GM20000 (cell line): ENCODE measurements at regions not wholly inside any gene's neighbourhood (a gene's known extent, or its start where the extent isn't known, plus 50 kb on each side); places are given as distances from the start of the nearest gene placed in this dataset.

Experiments
- DNase-seq: peaks from one replicate; pipeline ENCODE4 v3.0.0; 2012; ENCODE audit warnings: low spot score
- CTCF ChIP-seq: IDR thresholded peaks from 2 replicates; pipeline ENCODE4 v1.5.1; 2012; ENCODE audit warnings: mild to moderate bottlenecking, control low read depth; ENCODE audit errors: extremely low read depth, missing control alignments

GRCh38 chrX:45306794-45307193 is 106.1 kb upstream of the DIPK2B start:
- no peak for TF ChIP-seq CTCF
- DNase-seq = no peak

DNA sequence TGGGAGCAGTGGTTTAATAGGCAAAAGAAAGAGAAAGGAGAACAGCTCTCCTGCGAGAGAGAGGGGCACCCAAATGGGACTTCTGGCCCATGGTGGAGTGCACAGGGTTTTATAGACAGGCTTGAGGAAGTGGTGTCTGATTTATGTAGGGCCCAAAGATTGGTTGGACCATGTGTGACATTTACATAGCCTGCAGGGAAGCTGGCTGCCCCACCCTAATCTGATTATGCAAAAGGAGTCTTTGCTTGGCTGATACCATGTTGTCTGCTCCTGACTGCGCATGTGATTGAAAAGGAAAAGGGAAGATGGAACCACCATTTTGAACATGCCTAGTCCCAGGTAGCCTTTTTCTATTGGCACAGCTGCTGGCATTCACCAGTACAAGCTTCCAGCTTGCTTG is 100.0 kb upstream of the DIPK2B start:
- no peak for DNase-seq

DNA sequence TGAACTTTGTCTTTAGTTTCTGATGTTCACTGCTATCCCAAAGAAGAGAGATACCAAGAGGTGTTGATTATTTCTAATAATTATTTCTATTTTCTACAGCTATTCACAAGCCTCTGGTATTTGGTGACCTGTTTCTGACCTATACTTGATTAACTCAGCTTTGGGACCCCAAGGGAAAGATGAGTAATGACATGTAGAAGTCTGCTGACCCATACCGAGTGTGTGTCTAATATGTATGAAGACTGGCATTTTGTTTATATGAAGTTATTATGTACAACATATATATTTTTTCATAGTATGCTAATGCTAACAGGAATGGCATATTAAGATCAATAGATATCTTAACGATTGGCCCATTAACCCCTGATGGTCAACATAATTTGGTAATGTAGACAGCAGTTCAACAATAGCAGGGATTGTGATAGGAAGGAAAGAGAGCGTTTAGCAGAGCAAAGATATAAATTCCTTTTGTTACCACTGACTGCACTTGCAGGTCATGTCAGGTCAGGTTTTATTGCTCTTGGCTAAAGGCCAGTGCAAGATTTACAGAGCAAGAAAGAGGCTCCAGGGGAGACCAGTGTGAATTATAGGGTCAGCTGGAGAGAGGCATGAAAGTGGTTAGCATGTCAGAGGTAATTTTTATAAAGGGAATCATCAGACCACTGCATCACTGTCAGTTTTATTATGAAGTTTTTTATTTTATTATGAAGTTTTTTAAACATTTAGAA is 94.7 kb upstream of the DIPK2B start:
- TF ChIP-seq CTCF = no peak
- no peak for DNase-seq

More for the DNA sequence above, 100.0 kb upstream of the DIPK2B start:
- no peak for TF ChIP-seq CTCF

DNA sequence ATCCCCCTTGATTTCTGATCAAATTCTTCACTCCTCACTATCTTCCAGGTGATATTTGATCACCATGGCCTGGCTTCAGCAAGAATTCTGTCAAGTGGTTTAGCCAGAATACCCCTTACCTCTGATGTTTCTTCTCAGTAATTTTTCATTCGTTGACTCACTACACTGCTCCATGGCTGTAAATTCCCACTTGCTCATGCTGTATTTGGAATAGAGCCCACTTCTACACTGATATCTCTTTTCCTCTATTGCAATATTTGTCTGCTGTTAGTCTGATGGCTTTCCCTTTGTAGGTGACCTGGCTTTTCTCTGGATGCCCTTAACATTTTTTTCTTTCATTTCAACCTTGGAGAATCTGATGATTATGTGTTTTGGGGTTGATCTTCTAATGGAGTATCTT is 73.9 kb upstream of the DIPK2B start:
- no peak for DNase-seq
- TF ChIP-seq CTCF = no peak

- DNase-seq = no peak
- TF ChIP-seq CTCF = no peak
These were observed 66.3 kb upstream of the DIPK2B start for GRCh38 chrX:45267007-45267406.

DNA sequence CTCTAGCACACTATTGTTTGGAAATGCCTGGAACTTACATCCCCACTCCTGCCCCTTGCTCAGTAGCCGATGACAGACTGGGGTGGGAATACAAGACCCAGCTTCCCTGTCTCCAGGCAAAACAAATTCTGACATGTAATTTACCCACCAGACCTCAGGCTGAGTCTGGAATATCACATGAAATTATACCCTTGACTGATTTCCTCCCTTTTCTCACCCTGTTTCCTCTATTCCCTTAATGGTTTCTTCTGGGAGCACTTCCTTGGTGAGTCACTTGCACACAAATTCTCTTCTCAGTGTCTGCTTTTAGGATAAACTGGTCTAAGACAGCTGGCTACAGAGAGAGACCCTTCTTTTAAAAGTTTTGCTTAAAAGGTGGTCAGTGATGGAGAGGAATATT is 65.8 kb upstream of the DIPK2B start:
- no peak for DNase-seq
- no peak for TF ChIP-seq CTCF

DNA sequence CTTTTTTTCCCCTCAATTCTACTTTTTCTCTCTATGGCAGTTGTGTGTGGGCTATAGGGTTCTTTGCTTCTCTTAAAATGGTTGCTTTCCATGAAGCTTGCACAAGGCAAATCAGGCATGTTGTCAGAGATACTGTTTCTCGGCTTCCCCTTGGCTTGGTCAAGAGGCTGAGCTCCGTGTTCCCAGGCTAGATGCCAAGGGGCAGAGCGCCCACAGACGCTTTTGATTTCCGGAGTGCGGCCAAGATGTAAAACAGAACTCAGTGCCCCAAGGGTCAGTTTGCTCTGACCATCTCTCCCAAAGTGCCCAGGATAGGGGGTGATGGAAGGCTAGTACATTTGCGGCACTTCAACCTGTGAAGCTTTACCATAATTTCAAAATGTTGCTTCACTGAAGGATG is 64.2 kb upstream of the DIPK2B start:
- TF ChIP-seq CTCF = no peak
- no peak for DNase-seq
